IgD-negative memory B cell (primary cell): ENCODE measurements at regions not wholly inside any gene's neighbourhood (a gene's known extent, or its start where the extent isn't known, plus 50 kb on each side); places are given as distances from the start of the nearest gene placed in this dataset.

Source experiments
- H3K27ac Mint-ChIP-seq, 3 donors: one replicate each; pipeline ENCODE4 v1.8.0; 2020 to 2022; ENCODE audit warnings: mild to moderate bottlenecking in 3 of 3, mixed read lengths in 3 of 3, moderate library complexity in 1 of 3
- H3K27me3 Mint-ChIP-seq: one replicate; pipeline ENCODE4 v1.8.0; 2021; ENCODE audit warnings: mixed read lengths
- H3K36me3 Mint-ChIP-seq: one replicate; pipeline ENCODE4 v1.8.0; 2020; ENCODE audit warnings: mild to moderate bottlenecking, mixed read lengths
- H3K4me1 Mint-ChIP-seq, 3 donors: one replicate each; pipeline ENCODE4 v1.8.0; 2020 to 2022; ENCODE audit warnings: mixed read lengths in 3 of 3, mild to moderate bottlenecking in 1 of 3
- H3K4me3 Mint-ChIP-seq, 4 donors: one replicate each; pipeline ENCODE4 v1.8.0; 2020 to 2022; ENCODE audit warnings: mild to moderate bottlenecking in 4 of 4, mixed read lengths in 4 of 4, moderate library complexity in 3 of 4
- H3K9me3 Mint-ChIP-seq, 3 donors: one replicate each; pipeline ENCODE4 v1.8.0; 2020 to 2021; ENCODE audit warnings: mixed read lengths in 3 of 3, mild to moderate bottlenecking in 1 of 3

DNA sequence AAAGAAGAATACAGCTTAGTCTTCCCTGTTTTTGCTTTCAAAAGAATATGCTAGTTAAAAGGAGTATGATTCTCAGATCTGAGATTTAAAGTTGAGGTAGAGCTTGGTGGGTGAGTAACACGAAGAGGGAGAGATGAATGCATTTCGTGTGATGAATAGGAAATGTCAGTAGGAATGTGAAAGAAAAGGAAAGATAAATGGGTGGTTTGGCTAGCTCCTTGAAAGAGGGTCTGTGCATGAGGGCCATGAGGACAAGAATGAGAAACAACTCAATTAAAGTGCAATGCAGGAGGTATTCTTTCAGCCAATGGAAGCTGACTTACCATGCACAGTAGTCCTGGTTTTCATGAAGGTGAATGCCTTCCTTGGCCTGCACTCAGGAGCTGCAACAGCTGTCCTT, 248.2 kb downstream of the HNMT start:
- Mint-ChIP-seq H3K4me1 (no peaks in the 10 kb centered on the region), H3K27me3 (no peaks in the 10 kb centered on the region), H3K9me3 (peaks cover 0 to 3% (median 3%) of the 10 kb centered on the region in 3 donors), H3K36me3 (no peaks in the 10 kb centered on the region), H3K4me3 (no peak overlapping the region), H3K27ac (no peak overlapping the region)

DNA sequence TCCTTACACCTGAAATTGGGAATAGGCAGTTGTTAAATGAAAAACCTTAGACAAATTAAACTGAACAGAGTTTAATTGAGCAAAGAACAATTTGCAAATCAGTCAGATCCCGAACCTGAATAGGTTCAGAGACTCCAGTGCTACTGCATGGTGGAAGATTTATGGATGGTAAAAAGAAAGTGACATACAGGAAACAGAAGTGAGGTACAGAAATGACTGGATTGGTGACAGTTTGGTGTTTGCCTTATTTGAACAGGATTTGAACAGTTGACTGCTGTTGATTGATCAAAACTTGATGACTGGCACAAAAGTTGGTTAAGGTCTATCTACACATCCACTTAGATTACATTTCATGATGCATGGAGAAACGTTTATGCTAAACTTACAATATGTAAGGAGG, 248.8 kb downstream of the HNMT start:
- Mint-ChIP-seq H3K4me1 (no peaks in the 10 kb centered on the region), H3K27ac (no peak overlapping the region), H3K36me3 (no peaks in the 10 kb centered on the region)

DNA sequence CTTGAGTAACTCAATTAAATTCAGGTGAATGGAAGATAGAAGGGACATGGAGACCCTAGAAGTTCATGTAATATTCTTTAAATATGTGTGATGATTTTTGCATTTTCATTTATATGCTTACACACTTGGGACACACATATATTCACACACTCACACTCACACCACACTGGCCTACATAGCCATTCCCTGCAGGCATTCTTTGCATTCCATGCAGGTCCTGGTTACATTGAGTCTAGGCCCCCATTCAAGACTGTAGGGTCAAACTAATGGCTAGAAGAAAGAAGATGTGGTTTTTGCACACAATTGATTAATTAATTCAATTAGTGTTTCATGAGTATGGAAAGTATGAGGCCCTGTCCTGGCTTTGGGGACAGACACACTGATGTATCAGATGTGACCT, 249.4 kb downstream of the HNMT start:
- no peak overlapping the region for H3K27ac Mint-ChIP-seq

More for the DNA sequence above, 248.8 kb downstream of the HNMT start:
- Mint-ChIP-seq H3K27me3 (no peaks in the 10 kb centered on the region), H3K4me3 (no peak overlapping the region), H3K9me3 (peaks cover 0 to 3% (median 3%) of the 10 kb centered on the region in 3 donors)

DNA sequence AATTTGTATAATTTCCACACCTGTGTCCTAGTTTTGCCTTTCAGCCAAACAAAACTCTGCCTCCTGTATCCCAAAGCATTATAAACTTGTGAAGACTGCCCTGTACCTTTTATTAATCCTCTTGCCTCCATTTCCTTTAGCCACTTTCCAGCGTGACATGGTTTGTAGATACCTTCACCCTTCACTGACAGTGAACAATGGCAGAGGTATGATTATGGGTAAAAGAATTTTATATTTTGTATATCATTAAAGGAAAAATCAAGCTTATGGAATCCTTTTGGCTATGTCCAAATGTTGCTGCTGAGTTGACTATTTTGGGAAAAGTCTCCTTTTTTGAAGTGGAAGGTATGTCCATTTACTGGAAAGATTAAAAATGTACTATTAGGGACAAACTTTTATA, 251.7 kb downstream of the HNMT start:
- no peaks in the 10 kb centered on the region for H3K36me3 Mint-ChIP-seq
- H3K4me3 Mint-ChIP-seq = no peak overlapping the region
- H3K4me1 Mint-ChIP-seq = no peaks in the 10 kb centered on the region
- H3K27me3 Mint-ChIP-seq = no peaks in the 10 kb centered on the region
- peaks cover 0 to 3% (median 3%) of the 10 kb centered on the region in 3 donors for H3K9me3 Mint-ChIP-seq
- no peak overlapping the region for H3K27ac Mint-ChIP-seq

More for the DNA sequence above, 249.4 kb downstream of the HNMT start:
- Mint-ChIP-seq H3K9me3 (peaks cover 0 to 3% (median 3%) of the 10 kb centered on the region in 3 donors), H3K4me3 (no peak overlapping the region), H3K27me3 (no peaks in the 10 kb centered on the region), H3K36me3 (no peaks in the 10 kb centered on the region), H3K4me1 (no peaks in the 10 kb centered on the region)

DNA sequence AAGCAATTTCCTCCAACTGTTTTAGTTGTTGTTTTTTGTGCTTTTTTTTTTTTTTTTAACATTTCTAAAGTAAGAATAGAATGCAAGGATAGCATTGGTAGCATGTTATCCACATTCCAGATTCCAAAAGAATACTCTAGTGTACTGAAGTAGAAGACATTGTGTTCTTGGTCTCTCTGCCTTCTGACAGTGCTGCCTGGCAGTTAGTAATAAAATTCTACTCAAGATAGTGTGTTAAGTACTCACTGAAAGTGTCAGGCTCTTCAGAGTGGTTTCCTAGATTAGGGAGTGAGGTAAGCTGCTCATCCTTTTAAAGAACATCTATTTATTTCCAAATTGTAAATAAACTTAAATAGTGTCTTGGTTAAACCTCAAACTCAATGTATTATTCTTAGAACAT, 253.7 kb downstream of the HNMT start:
- Mint-ChIP-seq H3K36me3 (no peaks in the 10 kb centered on the region), H3K4me3 (no peak overlapping the region), H3K27ac (no peak overlapping the region), H3K9me3 (peaks cover 0 to 3% (median 2%) of the 10 kb centered on the region in 3 donors), H3K27me3 (no peaks in the 10 kb centered on the region), H3K4me1 (no peaks in the 10 kb centered on the region)

DNA sequence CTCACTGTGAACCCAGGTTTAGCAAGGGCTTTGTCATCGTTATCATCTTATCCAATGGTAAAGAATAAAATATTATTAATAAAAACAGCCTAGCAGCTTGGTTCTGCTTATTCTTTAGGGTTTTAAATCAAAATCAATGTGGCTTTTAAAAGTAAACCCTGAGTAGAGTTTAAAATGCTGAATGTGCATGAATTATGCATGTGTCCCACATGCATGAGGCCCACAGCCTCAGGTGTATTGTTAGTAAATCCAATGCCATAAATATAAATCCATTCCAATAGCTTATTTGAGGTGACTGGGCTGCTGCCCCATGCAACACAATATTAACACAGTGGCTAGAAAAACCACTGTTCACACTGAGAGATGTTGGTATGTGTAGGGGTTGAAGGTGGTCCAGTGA, 254.1 kb downstream of the HNMT start:
- H3K9me3 Mint-ChIP-seq = peaks cover 0 to 3% (median 2%) of the 10 kb centered on the region in 3 donors
- no peaks in the 10 kb centered on the region for H3K36me3 Mint-ChIP-seq
- no peak overlapping the region for H3K27ac Mint-ChIP-seq
- no peaks in the 10 kb centered on the region for H3K4me1 Mint-ChIP-seq
- no peak overlapping the region for H3K4me3 Mint-ChIP-seq
- no peaks in the 10 kb centered on the region for H3K27me3 Mint-ChIP-seq

DNA sequence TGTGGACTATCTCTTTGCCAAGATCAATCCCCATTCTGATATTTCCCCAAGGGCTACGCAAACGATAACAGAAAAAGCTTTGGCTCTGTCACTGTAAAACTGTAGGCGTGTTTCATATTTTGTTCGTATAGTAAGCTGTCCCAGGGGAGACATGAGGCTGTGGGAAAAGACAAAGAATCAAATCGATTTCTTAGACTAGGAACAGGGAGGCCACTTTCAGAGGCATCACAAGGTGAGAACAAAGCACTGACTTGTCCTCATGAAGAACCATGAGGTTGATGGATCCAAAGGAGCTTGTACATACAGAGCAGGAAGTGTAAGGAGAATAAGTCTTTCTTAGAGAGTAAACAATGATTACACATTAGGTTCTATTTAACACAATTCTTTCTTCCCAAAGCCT, 255.7 kb downstream of the HNMT start:
- H3K27me3 Mint-ChIP-seq = no peaks in the 10 kb centered on the region
- no peak overlapping the region for H3K27ac Mint-ChIP-seq
- no peaks in the 10 kb centered on the region for H3K36me3 Mint-ChIP-seq
- peaks cover 0 to 2% (median 0%) of the 10 kb centered on the region in 3 donors for H3K4me1 Mint-ChIP-seq
- H3K9me3 Mint-ChIP-seq = peaks cover 0 to 3% (median 2%) of the 10 kb centered on the region in 3 donors
- no peak overlapping the region for H3K4me3 Mint-ChIP-seq

DNA sequence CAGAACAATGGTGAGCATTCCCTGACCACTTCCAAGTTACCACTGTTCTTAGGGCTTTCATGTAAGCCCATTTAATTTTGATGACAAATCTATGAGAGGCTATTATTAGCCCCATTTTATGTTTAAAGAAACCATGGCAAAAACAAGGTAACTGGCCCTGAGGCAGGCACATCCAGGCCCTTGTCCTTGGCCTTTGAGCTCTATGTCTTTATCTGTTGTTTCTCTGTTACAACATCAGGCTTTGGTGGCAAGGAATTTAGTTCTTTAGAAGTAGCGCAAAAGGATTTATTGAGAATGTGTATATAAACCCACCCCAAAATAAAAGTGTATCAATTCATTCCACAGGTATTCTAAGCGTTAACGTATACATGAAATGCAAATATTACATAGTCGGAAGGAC, 257.1 kb downstream of the HNMT start:
- Mint-ChIP-seq H3K9me3 (peaks cover 0 to 3% (median 0%) of the 10 kb centered on the region in 3 donors), H3K27me3 (no peaks in the 10 kb centered on the region), H3K4me1 (peaks cover 0 to 2% (median 0%) of the 10 kb centered on the region in 3 donors), H3K27ac (no peak overlapping the region), H3K36me3 (no peaks in the 10 kb centered on the region), H3K4me3 (no peak overlapping the region)

DNA sequence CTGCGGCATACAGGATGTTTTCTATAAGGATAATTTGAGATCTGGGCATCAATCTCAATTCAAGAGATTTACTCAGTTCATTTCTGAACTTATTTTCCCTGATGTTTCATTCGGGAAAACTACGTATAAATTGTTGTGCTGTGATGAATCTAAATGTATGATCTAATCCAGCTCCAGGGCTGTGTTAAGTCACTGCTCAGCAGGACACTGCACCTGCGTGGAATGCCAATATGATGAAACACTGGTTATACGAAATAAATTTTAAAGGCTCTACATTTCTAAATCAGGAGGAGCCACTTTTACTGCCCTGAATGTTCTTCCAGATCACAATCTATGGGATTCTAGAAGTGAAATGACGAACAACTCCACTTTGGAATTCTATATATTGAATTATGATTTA, 259.0 kb downstream of the HNMT start:
- no peaks in the 10 kb centered on the region for H3K27me3 Mint-ChIP-seq
- H3K4me1 Mint-ChIP-seq = peaks cover 0 to 2% (median 0%) of the 10 kb centered on the region in 3 donors
- no peak overlapping the region for H3K4me3 Mint-ChIP-seq
- peaks cover 0 to 1% (median 0%) of the 10 kb centered on the region in 3 donors for H3K9me3 Mint-ChIP-seq
- H3K27ac Mint-ChIP-seq = no peak overlapping the region
- no peaks in the 10 kb centered on the region for H3K36me3 Mint-ChIP-seq

DNA sequence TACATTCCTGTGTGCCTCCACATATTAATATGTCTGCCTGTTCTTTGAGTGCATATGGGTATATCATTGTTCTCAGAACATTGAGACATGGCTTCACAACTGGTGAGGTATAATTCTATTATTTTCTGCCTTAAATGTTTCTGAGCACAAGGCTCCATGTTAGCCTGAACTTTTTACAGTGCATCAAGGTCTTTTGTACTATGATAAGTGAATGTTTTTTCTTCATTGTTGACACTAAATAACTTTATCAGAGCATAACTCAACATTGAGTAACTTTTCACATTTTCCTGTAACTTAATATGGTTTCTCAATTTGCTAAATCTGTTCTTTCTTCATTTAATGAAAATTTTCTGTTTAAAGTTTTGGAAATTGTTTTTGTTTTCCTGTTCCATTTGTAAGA, 262.9 kb downstream of the HNMT start:
- H3K4me1 Mint-ChIP-seq = peaks cover 0 to 2% (median 0%) of the 10 kb centered on the region in 3 donors
- no peaks in the 10 kb centered on the region for H3K27me3 Mint-ChIP-seq
- H3K27ac Mint-ChIP-seq = no peak overlapping the region
- H3K9me3 Mint-ChIP-seq = peaks cover 0 to 3% (median 0%) of the 10 kb centered on the region in 3 donors
- H3K4me3 Mint-ChIP-seq = no peak overlapping the region
- H3K36me3 Mint-ChIP-seq = no peaks in the 10 kb centered on the region

DNA sequence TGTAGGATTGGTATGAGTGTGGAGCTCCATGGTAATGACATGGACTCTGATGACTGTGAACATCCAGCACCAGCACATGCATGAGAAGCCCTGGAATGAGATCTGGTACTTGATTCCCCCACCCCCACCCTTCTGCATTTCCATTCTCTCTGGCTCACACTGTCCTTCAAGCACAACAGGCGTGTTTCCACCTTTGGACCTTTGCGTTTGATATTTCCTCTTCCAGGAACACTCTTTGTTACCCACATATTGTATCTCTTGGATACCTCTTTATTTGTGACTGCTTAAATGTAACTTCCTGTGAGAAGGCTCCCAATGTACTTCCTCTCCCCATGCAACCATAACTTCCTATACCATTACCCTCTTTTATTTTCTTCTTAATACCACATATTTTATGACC, 263.8 kb downstream of the HNMT start:
- H3K36me3 Mint-ChIP-seq = no peaks in the 10 kb centered on the region
- no peaks in the 10 kb centered on the region for H3K27me3 Mint-ChIP-seq

DNA sequence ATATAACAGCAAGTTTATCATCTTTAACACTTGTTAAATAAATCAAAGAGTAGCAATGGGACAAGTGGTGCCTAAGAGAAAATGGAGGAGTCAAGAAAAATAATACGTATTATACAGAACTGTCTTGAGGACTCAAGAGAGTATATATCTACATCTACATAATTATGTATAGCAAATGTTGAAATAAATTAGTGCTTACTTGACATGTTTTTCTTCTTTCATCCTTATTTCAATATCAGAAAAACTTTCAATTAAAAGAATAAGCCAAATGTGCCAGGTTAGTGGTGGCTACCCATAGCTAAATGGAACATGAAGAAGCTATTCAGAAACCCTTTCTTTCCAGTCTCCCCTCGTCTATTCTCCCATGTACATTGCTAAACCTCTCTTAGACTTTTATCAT, 267.3 kb upstream of the SPOPL start:
- Mint-ChIP-seq H3K9me3 (no peaks in the 10 kb centered on the region), H3K4me3 (no peak overlapping the region), H3K27ac (no peak overlapping the region), H3K36me3 (no peaks in the 10 kb centered on the region), H3K27me3 (no peaks in the 10 kb centered on the region), H3K4me1 (no peaks in the 10 kb centered on the region)

More for the DNA sequence above, 263.8 kb downstream of the HNMT start:
- peaks cover 0 to 2% (median 0%) of the 10 kb centered on the region in 3 donors for H3K4me1 Mint-ChIP-seq
- H3K27ac Mint-ChIP-seq = no peak overlapping the region
- no peak overlapping the region for H3K4me3 Mint-ChIP-seq
- peaks cover 0 to 3% (median 0%) of the 10 kb centered on the region in 3 donors for H3K9me3 Mint-ChIP-seq

DNA sequence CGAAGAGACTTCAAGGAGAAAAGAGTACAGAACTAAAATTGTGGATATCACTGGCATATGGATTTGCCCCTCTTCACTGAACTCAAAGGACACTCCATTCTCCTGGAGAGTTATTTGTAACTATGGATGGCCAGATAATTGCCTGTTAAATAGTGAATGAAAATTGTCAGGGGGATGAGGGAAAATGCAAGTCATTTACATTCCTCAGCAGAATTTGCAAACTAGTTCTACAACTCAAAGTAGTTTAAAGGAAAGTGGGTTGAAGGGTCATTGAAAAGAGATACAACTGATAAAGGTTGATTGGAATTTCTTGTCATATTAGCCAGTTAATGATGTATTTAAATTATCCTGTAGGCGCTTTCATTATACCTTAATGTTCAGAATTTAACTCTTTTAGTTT, 266.5 kb upstream of the SPOPL start:
- no peaks in the 10 kb centered on the region for H3K36me3 Mint-ChIP-seq
- no peak overlapping the region for H3K27ac Mint-ChIP-seq
- H3K27me3 Mint-ChIP-seq = no peaks in the 10 kb centered on the region
- no peaks in the 10 kb centered on the region for H3K9me3 Mint-ChIP-seq
- H3K4me1 Mint-ChIP-seq = no peaks in the 10 kb centered on the region
- H3K4me3 Mint-ChIP-seq = no peak overlapping the region

DNA sequence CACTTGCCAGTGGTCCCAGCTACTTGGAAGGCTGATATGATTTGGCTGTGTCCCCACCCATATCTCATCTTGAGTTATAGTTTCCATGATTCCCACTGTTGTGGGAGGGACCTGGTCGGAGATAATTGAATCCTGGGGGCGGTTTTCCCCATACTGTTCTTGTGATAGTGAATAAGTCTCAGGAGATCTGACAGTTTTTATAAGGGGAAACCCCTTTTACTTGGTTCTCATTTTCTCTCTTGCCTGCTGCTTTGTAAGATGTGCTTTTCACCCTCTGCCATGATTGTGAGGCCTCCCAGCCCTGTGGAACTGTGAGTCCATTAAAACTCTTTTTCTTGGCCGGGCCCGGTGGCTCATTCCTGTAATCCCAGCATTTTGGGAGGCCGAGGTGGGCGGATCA, 265.4 kb upstream of the SPOPL start:
- Mint-ChIP-seq H3K4me3 (no peak overlapping the region), H3K27me3 (no peaks in the 10 kb centered on the region)

DNA sequence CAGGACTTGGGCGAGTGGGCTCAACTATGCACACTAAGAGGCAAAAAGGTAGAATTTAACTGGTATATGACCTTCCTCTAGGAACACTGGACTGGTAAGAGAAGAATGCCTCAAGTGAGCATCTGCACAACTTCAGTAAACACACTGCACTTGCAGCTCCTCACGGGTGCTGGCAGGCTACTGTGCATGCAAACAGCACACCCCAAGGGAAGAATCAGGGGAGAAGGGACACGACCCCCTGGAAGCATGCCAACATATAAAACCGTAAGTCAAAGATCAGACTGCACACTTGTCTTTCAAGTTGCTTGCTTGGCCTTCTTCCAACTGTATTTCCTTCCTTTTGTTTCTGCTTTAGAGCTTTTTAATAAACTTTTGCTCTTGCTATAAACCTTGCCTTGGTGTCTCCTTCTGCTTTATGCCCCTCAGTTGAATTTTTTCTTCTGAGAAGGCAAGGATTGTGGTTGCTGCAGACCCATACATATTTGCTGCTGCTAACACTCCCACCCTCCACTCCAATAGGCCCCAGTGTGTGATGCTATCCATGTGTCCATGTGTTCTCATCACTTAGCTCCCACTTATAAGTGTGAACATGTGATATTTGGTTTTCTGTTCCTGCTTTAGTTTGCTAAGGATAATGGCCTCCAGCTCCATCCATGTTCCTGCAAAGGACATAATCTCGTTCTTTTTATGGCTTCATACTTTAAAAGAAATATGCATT, 263.7 kb upstream of the SPOPL start:
- H3K4me1 Mint-ChIP-seq = no peaks in the 10 kb centered on the region
- H3K36me3 Mint-ChIP-seq = no peaks in the 10 kb centered on the region
- no peak overlapping the region for H3K4me3 Mint-ChIP-seq
- no peaks in the 10 kb centered on the region for H3K9me3 Mint-ChIP-seq
- no peak overlapping the region for H3K27ac Mint-ChIP-seq
- H3K27me3 Mint-ChIP-seq = no peaks in the 10 kb centered on the region

More for the DNA sequence above, 265.4 kb upstream of the SPOPL start:
- no peaks in the 10 kb centered on the region for H3K9me3 Mint-ChIP-seq
- no peaks in the 10 kb centered on the region for H3K36me3 Mint-ChIP-seq
- no peaks in the 10 kb centered on the region for H3K4me1 Mint-ChIP-seq
- no peak overlapping the region for H3K27ac Mint-ChIP-seq

DNA sequence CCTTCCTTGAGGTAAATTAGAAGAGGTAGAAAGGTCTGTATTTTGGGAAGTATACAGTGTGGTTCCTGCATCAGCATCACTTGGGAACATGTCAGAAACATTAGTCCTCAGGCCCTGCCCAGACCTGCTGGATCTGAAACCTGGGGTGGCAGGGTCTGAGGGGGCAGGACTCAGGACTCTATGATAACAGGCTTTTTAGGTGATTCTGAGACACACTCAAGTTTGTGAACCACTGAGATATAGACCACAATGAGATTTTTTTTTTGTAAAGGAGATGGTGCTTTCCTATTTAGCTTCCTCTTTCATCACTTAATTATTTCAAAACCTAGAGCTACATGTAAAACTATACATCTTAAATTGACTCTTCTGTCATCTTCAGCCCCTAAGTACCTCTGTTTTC, 262.7 kb upstream of the SPOPL start:
- Mint-ChIP-seq H3K4me1 (no peaks in the 10 kb centered on the region), H3K9me3 (no peaks in the 10 kb centered on the region), H3K27me3 (no peaks in the 10 kb centered on the region), H3K36me3 (peaks cover 2% of the 10 kb centered on the region), H3K4me3 (peak overlapping the region in 1 of 4 donors; percentile 20), H3K27ac (no peak overlapping the region)
